Esophagus squamous epithelium (tissue), 4 donors: ENCODE measurements at regions not wholly inside any gene's neighbourhood (a gene's known extent, or its start where the extent isn't known, plus 50 kb on each side); places are given as distances from the start of the nearest gene placed in this dataset.

Experiments used
- CTCF ChIP-seq, 6 experiments: fragments of 450-650 bp in 4 of 6; fragments of 200-600 bp in 2 of 6; sonication (generic) in 2 of 6; IDR thresholded peaks; one replicate each; pipeline ENCODE4 v1.5.1; 2016 to 2019; ENCODE audit warnings: antibody characterized with exemption in 6 of 6, mild to moderate bottlenecking in 4 of 6, moderate library complexity in 4 of 6
- POLR2A ChIP-seq, 4 donors: fragments of 450-650 bp; IDR thresholded peaks; one replicate each; pipeline ENCODE4 v1.6.1; 2017; ENCODE audit warnings: antibody characterized with exemption in 4 of 4, mild to moderate bottlenecking in 4 of 4, moderate library complexity in 3 of 4

GRCh38 chr18:45253973-45254708, 361.1 kb upstream of the SLC14A2 start:
- TF ChIP-seq POLR2A (IDR thresholded peaks at IDR 0.05) (no peak), CTCF (IDR thresholded peaks at IDR 0.05) (no peak)
